ENCODE measurements at regions not wholly inside any gene's neighbourhood (a gene's known extent, or its start where the extent isn't known, plus 50 kb on each side); places are given as distances from the start of the nearest gene placed in this dataset.

DNA sequence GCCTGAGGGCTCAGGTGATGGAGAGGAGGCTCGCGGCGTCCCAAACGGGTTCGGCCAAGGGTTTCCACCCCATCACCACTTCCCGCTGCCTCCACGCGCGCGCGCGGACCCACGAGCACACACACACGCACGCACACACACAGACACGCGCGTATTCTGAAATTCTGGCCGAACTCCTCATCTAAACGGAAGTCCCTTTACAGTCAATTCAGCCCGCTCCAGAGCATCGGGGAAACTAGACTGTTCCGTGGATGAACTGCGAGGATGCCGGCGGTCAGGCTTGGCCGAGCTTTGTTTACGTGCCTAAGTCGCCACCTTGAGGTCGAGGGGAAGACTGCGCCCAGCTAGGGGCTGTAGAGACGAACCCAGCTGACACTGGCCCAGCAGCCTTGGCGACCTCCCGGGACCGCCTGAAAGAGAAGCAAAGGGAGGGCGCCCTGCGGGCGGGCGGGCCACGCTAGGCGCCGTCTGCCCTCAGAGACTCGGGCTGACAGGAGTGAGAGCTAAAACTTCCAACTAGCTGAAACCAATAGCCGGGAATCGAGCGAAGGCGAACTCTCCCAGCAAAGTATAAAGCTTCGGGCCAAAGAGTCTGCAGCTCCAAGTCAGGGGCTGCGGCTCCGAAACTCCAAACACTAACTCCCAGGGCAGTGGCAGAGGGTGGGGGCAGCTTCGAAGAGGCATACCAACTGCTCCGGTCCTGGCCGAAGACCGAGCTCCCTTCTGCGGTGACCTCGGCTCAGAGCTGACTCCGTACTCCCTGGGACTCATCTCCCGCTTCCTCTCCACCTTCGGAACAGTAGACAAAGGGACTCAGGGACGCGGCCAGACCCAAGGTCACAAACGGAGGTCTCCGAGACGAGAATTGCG, 124.7 kb upstream of the C11orf58 start:
- CTCF ChIA-PET = interaction anchor here (0.7 to 3.7 kb wide), 43 partner anchors 8 to 1706 kb away, joined by 3 to 29 read pairs (median 4); no protein-coding TSS in a partner anchor
- WGBS (ENCODE audit: missing lambda C conversion rate) = 12% methylated on average over 38 of the region's 65 CpGs
- Histone ChIP-seq H3K4me1 (peaks cover 10% of the 10 kb centered on the region; the same call in 2 of the 3 replicates), H3K4me2 (peak overlapping the region; percentile 100), H3K4me3 (peak overlapping the region; percentile 49), H3K27ac (peak overlapping the region in 1 of 2 experiments; percentile 40; a peak in 1 of 6 replicates), H3K9me3 (no peaks in the 10 kb centered on the region)
- POLR2A ChIA-PET = interaction anchor here (0.9 kb wide), 1 partner anchor 964 kb away, joined by 3 read pairs; no protein-coding TSS in a partner anchor
- peak; percentile 79 to 83 for DNase-seq (ENCODE audit: low read depth in 1 of 2, low spot score in 1 of 2)
- ATAC-seq = peak; percentile 95 to 99
- FAIRE-seq = peak; percentile 81
- TF ChIP-seq EHF (CRISPR knock-in tag; IDR thresholded peaks at IDR 0.05) (no peak), ZC3H11A (IDR thresholded peaks at IDR 0.05) (no peak), SREBF2 (IDR thresholded peaks at IDR 0.05) (no peak), KDM1A (IDR thresholded peaks at IDR 0.05; ENCODE audit: low read depth) (no peak), RNF2 (IDR thresholded peaks at IDR 0.05; ENCODE audit: borderline replicate concordance, low read depth) (0 out of 2 replicates have a peak, but pooled peaks have one; percentile 33), FOSL2 (IDR thresholded peaks at IDR 0.05) (no peak), FOSL2 (CRISPR knock-in tag; IDR thresholded peaks at IDR 0.05) (no peak), BHLHE40 (IDR thresholded peaks at IDR 0.05; ENCODE audit: low read depth, low read length) (no peak), HDAC2 (IDR thresholded peaks at IDR 0.05) (no peak), FOXS1 (CRISPR knock-in tag; IDR thresholded peaks at IDR 0.05) (no peak), EP300 (IDR thresholded peaks at IDR 0.05) (no peak), MYC (IDR thresholded peaks at IDR 0.05; ENCODE audit: borderline replicate concordance, low read length) (no peak), PHF8 (IDR thresholded peaks at IDR 0.05; ENCODE audit: borderline replicate concordance, low read depth) (no peak), SMC3 (IDR thresholded peaks at IDR 0.05) (peak; percentile 69), HOXB13 (CRISPR knock-in tag; IDR thresholded peaks at IDR 0.05; ENCODE audit: low read depth) (no peak), KDM5A (IDR thresholded peaks at IDR 0.05) (no peak), HOXB5 (CRISPR knock-in tag; IDR thresholded peaks at IDR 0.05) (no peak), HOXA7 (CRISPR knock-in tag; IDR thresholded peaks at IDR 0.05) (no peak), RAD21 (conservative IDR thresholded peaks at IDR 0.05 in 1 of 2, IDR thresholded peaks at IDR 0.05 in 1 of 2) (peak; percentile 91 to 93), CBX8 (IDR thresholded peaks at IDR 0.05) (no peak), NFE2L2 (conservative IDR thresholded peaks at IDR 0.05; ENCODE audit: low read length) (no peak), MAFK (IDR thresholded peaks at IDR 0.05; ENCODE audit: partially characterized antibody) (no peak), POLR2AphosphoS2 (conservative IDR thresholded peaks at IDR 0.05; ENCODE audit: low read length) (no peak), FOSB (CRISPR knock-in tag; IDR thresholded peaks at IDR 0.05) (no peak)
- TF ChIP-seq, protein P1, sequence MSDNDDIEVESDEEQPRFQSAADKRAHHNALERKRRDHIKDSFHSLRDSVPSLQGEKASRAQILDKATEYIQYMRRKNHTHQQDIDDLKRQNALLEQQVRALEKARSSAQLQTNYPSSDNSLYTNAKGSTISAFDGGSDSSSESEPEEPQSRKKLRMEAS (IDR thresholded peaks at IDR 0.05) = peak; percentile 55; the same call in 1 of the 2 replicates
- TF ChIP-seq, protein P2, sequence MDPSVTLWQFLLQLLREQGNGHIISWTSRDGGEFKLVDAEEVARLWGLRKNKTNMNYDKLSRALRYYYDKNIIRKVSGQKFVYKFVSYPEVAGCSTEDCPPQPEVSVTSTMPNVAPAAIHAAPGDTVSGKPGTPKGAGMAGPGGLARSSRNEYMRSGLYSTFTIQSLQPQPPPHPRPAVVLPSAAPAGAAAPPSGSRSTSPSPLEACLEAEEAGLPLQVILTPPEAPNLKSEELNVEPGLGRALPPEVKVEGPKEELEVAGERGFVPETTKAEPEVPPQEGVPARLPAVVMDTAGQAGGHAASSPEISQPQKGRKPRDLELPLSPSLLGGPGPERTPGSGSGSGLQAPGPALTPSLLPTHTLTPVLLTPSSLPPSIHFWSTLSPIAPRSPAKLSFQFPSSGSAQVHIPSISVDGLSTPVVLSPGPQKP (IDR thresholded peaks at IDR 0.05; ENCODE audit: low read depth, low read length) = no peak
- TF ChIP-seq, protein P3, sequence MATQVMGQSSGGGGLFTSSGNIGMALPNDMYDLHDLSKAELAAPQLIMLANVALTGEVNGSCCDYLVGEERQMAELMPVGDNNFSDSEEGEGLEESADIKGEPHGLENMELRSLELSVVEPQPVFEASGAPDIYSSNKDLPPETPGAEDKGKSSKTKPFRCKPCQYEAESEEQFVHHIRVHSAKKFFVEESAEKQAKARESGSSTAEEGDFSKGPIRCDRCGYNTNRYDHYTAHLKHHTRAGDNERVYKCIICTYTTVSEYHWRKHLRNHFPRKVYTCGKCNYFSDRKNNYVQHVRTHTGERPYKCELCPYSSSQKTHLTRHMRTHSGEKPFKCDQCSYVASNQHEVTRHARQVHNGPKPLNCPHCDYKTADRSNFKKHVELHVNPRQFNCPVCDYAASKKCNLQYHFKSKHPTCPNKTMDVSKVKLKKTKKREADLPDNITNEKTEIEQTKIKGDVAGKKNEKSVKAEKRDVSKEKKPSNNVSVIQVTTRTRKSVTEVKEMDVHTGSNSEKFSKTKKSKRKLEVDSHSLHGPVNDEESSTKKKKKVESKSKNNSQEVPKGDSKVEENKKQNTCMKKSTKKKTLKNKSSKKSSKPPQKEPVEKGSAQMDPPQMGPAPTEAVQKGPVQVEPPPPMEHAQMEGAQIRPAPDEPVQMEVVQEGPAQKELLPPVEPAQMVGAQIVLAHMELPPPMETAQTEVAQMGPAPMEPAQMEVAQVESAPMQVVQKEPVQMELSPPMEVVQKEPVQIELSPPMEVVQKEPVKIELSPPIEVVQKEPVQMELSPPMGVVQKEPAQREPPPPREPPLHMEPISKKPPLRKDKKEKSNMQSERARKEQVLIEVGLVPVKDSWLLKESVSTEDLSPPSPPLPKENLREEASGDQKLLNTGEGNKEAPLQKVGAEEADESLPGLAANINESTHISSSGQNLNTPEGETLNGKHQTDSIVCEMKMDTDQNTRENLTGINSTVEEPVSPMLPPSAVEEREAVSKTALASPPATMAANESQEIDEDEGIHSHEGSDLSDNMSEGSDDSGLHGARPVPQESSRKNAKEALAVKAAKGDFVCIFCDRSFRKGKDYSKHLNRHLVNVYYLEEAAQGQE (IDR thresholded peaks at IDR 0.05) = no peak
- TF ChIP-seq, protein P4, sequence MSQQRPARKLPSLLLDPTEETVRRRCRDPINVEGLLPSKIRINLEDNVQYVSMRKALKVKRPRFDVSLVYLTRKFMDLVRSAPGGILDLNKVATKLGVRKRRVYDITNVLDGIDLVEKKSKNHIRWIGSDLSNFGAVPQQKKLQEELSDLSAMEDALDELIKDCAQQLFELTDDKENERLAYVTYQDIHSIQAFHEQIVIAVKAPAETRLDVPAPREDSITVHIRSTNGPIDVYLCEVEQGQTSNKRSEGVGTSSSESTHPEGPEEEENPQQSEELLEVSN (IDR thresholded peaks at IDR 0.05; ENCODE audit: borderline replicate concordance, low read depth) = 0 out of 2 replicates have a peak, but pooled peaks have one; percentile 42
- TF ChIP-seq, protein P5, sequence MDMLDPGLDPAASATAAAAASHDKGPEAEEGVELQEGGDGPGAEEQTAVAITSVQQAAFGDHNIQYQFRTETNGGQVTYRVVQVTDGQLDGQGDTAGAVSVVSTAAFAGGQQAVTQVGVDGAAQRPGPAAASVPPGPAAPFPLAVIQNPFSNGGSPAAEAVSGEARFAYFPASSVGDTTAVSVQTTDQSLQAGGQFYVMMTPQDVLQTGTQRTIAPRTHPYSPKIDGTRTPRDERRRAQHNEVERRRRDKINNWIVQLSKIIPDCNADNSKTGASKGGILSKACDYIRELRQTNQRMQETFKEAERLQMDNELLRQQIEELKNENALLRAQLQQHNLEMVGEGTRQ (IDR thresholded peaks at IDR 0.05) = no peak
- TF ChIP-seq, protein P6, sequence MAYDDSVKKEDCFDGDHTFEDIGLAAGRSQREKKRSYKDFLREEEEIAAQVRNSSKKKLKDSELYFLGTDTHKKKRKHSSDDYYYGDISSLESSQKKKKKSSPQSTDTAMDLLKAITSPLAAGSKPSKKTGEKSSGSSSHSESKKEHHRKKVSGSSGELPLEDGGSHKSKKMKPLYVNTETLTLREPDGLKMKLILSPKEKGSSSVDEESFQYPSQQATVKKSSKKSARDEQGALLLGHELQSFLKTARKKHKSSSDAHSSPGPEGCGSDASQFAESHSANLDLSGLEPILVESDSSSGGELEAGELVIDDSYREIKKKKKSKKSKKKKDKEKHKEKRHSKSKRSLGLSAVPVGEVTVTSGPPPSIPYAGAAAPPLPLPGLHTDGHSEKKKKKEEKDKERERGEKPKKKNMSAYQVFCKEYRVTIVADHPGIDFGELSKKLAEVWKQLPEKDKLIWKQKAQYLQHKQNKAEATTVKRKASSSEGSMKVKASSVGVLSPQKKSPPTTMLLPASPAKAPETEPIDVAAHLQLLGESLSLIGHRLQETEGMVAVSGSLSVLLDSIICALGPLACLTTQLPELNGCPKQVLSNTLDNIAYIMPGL (CRISPR knock-in tag; IDR thresholded peaks at IDR 0.05; ENCODE audit: borderline replicate concordance) = no peak

All from A549 (cell line).